ENCODE measurements at regions not wholly inside any gene's neighbourhood (a gene's known extent, or its start where the extent isn't known, plus 50 kb on each side); places are given as distances from the start of the nearest gene placed in this dataset.

- TF ChIP-seq CTCF (IDR thresholded peaks at IDR 0.05; ENCODE audit: insufficient read depth, low read length, poor library complexity, severe bottlenecking): no peak
- TF ChIP-seq EZH2phosphoT487 (conservative IDR thresholded peaks at IDR 0.05; ENCODE audit: low read length): no peak
Observed at GRCh38 chr6:51330971-51331370, 512.3 kb downstream of the TFAP2B start.
